AG09309 (cell line): ENCODE measurements at regions not wholly inside any gene's neighbourhood (a gene's known extent, or its start where the extent isn't known, plus 50 kb on each side); places are given as distances from the start of the nearest gene placed in this dataset.

Source experiments
- DNase-seq: peaks from one replicate; pipeline ENCODE4 v3.0.0-alpha.2; 2010; ENCODE audit warnings: low read depth
- H3K4me3 ChIP-seq: 2 replicates; pipeline ENCODE4 v1.5.1; 2011; ENCODE audit warnings: mild to moderate bottlenecking, low read depth, low read length, moderate library complexity; ENCODE audit not compliant: control insufficient read depth
- TF ChIP-seq, protein P1 (sequence below): IDR thresholded peaks from 2 replicates; pipeline ENCODE4 v1.5.1; 2011; ENCODE audit warnings: mild to moderate bottlenecking, low read depth, low read length, inconsistent platforms; ENCODE audit not compliant: insufficient read depth, control insufficient read depth; ENCODE audit errors: missing control alignments

DNA sequence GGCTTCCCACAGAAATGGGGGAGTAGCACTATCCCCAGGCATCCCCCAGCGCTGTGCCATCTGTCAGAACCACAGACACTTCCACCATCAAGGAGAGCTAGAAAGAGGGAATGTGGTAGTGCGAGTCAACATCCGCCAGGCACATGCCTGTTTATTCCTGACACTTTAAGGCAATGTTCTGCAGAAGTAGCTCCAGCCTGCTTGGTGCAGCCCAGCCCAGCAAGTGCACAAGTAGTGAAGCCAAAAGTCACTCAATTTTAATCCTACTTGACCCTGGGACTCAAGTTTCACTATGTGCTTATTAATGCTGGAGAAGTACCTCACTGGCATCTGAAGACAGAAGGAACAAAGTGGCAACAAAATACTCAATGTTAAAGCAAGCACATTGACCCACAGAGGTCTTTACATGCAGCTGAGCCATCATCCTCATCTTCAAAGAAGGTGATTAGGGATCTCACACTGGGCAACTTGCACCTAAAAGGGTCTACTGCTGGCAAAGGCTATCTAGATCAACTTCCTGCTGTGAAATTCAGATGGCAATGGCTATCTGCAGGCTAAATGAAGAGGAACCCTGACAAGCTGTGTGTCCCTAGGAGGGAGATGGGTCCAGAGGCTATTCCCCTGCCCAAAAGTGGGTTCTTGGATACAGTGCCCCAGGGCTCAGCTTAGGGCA lies 61.4 kb upstream of the CLDN18 start:
- TF ChIP-seq, protein P1, sequence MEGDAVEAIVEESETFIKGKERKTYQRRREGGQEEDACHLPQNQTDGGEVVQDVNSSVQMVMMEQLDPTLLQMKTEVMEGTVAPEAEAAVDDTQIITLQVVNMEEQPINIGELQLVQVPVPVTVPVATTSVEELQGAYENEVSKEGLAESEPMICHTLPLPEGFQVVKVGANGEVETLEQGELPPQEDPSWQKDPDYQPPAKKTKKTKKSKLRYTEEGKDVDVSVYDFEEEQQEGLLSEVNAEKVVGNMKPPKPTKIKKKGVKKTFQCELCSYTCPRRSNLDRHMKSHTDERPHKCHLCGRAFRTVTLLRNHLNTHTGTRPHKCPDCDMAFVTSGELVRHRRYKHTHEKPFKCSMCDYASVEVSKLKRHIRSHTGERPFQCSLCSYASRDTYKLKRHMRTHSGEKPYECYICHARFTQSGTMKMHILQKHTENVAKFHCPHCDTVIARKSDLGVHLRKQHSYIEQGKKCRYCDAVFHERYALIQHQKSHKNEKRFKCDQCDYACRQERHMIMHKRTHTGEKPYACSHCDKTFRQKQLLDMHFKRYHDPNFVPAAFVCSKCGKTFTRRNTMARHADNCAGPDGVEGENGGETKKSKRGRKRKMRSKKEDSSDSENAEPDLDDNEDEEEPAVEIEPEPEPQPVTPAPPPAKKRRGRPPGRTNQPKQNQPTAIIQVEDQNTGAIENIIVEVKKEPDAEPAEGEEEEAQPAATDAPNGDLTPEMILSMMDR, result no peak
- DNase-seq, result no peak
- no peak overlapping the region for H3K4me3 ChIP-seq

DNA sequence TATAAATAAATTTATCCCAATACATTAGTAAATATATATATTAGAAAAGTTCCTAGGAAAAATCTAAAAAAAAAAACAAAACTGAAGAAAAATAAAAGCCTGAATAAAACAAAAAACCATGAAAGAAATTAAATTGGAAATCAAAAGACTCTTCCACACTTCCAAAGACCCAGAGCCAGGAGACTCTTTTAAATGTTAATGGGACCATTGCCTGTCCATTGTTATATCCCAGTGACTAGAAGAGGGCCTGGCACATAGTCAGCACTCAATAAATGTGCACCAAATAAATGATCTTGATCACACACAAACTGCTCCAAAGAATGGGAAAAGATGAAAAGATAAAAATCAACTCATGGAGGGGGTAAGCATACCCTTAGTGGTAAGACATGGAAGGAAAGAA lies 51.3 kb upstream of the CLDN18 start:
- TF ChIP-seq, protein P1, result no peak
- no peak for DNase-seq
- H3K4me3 ChIP-seq, result no peak overlapping the region
